ENCODE measurements at regions not wholly inside any gene's neighbourhood (a gene's known extent, or its start where the extent isn't known, plus 50 kb on each side); places are given as distances from the start of the nearest gene placed in this dataset.

DNA sequence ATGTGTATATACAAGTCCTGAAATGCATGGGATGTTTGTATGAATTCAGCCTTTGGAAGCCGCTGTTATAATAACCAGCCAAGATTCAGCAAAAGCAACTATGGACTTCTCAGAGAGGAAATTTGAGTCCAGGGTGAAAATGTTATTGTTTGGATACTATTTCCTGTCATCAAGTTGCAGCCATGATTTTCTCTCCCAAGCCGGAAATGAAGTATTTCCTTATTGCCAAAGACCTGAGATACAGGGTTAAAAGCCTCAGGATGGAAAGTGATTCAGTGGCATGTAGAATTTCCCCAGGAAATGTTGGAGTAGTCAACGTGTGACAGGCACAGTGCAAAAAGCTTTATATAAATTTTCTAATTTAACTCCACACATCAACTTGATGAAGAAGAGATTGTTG lies 133.9 kb downstream of the IRS2 start:
- no peak overlapping the region for H3K27ac ChIP-seq (ENCODE audit: low read depth, low read length)
- Mint-ChIP-seq H3K4me1 (ENCODE audit: low read depth, unreplicated experiment) (peaks cover 2% of the 10 kb centered on the region), H3K27ac (ENCODE audit: unreplicated experiment) (no peak overlapping the region), H3K36me3 (ENCODE audit: low read depth, unreplicated experiment) (no peaks in the 10 kb centered on the region), H3K9me3 (ENCODE audit: unreplicated experiment) (no peaks in the 10 kb centered on the region), H3K4me3 (ENCODE audit: unreplicated experiment) (no peak overlapping the region), H3K27me3 (ENCODE audit: low read depth, unreplicated experiment) (no peaks in the 10 kb centered on the region)
- H3K4me1 ChIP-seq (ENCODE audit: insufficient read depth, low read length): no peaks in the 10 kb centered on the region
- H3K9ac ChIP-seq (ENCODE audit: low read length): no peak overlapping the region
- no peak for TF ChIP-seq EZH2 (IDR thresholded peaks at IDR 0.05; ENCODE audit: insufficient read depth, low read length)
- TF ChIP-seq, protein P1, sequence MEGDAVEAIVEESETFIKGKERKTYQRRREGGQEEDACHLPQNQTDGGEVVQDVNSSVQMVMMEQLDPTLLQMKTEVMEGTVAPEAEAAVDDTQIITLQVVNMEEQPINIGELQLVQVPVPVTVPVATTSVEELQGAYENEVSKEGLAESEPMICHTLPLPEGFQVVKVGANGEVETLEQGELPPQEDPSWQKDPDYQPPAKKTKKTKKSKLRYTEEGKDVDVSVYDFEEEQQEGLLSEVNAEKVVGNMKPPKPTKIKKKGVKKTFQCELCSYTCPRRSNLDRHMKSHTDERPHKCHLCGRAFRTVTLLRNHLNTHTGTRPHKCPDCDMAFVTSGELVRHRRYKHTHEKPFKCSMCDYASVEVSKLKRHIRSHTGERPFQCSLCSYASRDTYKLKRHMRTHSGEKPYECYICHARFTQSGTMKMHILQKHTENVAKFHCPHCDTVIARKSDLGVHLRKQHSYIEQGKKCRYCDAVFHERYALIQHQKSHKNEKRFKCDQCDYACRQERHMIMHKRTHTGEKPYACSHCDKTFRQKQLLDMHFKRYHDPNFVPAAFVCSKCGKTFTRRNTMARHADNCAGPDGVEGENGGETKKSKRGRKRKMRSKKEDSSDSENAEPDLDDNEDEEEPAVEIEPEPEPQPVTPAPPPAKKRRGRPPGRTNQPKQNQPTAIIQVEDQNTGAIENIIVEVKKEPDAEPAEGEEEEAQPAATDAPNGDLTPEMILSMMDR (IDR thresholded peaks at IDR 0.05; ENCODE audit: insufficient read depth, low read depth, low read length): no peak
- H3K36me3 ChIP-seq (ENCODE audit: insufficient read depth, low read length): no peaks in the 10 kb centered on the region
- FAIRE-seq (no peak), DNase-seq (ENCODE audit: low read depth) (no peak)
- H2AFZ ChIP-seq (ENCODE audit: low read depth, low read length): no peak overlapping the region
- no peak overlapping the region for H3K4me2 ChIP-seq (ENCODE audit: low read length)
- no peaks in the 10 kb centered on the region for H3K79me2 ChIP-seq (ENCODE audit: insufficient read depth, low read length)
- H3K4me3 ChIP-seq (ENCODE audit: insufficient read depth, low read depth, low read length): no peak overlapping the region
- H3K27me3 ChIP-seq (ENCODE audit: insufficient read depth, low read length): no peaks in the 10 kb centered on the region
- H3K9me3 ChIP-seq (ENCODE audit: insufficient read depth, low read depth, low read length): no peaks in the 10 kb centered on the region
- H4K20me1 ChIP-seq (ENCODE audit: insufficient read depth, low read length): no peaks in the 10 kb centered on the region

- no peak overlapping the region for H3K4me3 Mint-ChIP-seq (ENCODE audit: unreplicated experiment)
- H3K9me3 Mint-ChIP-seq (ENCODE audit: unreplicated experiment): no peaks in the 10 kb centered on the region
- H4K20me1 ChIP-seq (ENCODE audit: insufficient read depth, low read length): no peaks in the 10 kb centered on the region
Measured at GRCh38 chr13:109651854-109652253, 134.5 kb downstream of the IRS2 start.

DNA sequence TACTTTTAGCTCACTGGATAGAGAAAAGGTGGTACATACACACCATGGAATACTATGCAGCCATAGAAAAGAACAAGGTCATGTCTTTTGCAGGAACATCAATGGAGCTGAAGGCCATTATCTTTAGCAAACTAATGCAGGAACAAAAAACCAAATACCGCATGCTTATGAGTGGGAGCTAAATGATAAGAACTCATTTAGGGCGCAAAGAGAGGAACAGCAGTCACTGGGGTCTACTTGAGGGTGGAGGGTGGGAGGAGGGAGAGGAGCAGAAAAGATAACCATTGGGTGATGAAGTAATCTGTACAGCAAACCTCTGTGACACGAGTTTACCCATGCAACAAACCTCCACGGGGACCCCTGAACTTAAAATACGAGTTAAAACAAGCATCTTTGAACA lies 135.1 kb downstream of the IRS2 start:
- Histone ChIP-seq H3K27me3 (ENCODE audit: insufficient read depth, low read length) (no peaks in the 10 kb centered on the region), H4K20me1 (ENCODE audit: insufficient read depth, low read length) (no peaks in the 10 kb centered on the region), H3K36me3 (ENCODE audit: insufficient read depth, low read length) (no peaks in the 10 kb centered on the region), H3K9me3 (ENCODE audit: insufficient read depth, low read depth, low read length) (no peaks in the 10 kb centered on the region), H3K4me1 (ENCODE audit: insufficient read depth, low read length) (peaks cover 2% of the 10 kb centered on the region), H2AFZ (ENCODE audit: low read depth, low read length) (no peak overlapping the region), H3K4me2 (ENCODE audit: low read length) (no peak overlapping the region), H3K9ac (ENCODE audit: low read length) (no peak overlapping the region), H3K79me2 (ENCODE audit: insufficient read depth, low read length) (no peaks in the 10 kb centered on the region), H3K27ac (ENCODE audit: low read depth, low read length) (no peak overlapping the region), H3K4me3 (ENCODE audit: insufficient read depth, low read depth, low read length) (no peak overlapping the region)
- H3K27me3 Mint-ChIP-seq (ENCODE audit: low read depth, unreplicated experiment): no peaks in the 10 kb centered on the region
- no peaks in the 10 kb centered on the region for H3K36me3 Mint-ChIP-seq (ENCODE audit: low read depth, unreplicated experiment)
- FAIRE-seq: no peak
- no peak overlapping the region for H3K27ac Mint-ChIP-seq (ENCODE audit: unreplicated experiment)
- no peaks in the 10 kb centered on the region for H3K9me3 Mint-ChIP-seq (ENCODE audit: unreplicated experiment)
- H3K4me1 Mint-ChIP-seq (ENCODE audit: low read depth, unreplicated experiment): peaks cover 9% of the 10 kb centered on the region
- no peak for DNase-seq (ENCODE audit: low read depth)
- TF ChIP-seq EZH2 (IDR thresholded peaks at IDR 0.05; ENCODE audit: insufficient read depth, low read length): no peak
- TF ChIP-seq, protein P1 (IDR thresholded peaks at IDR 0.05; ENCODE audit: insufficient read depth, low read depth, low read length): no peak
- H3K4me3 Mint-ChIP-seq (ENCODE audit: unreplicated experiment): no peak overlapping the region

More at GRCh38 chr13:109651854-109652253, 134.5 kb downstream of the IRS2 start:
- no peaks in the 10 kb centered on the region for H3K79me2 ChIP-seq (ENCODE audit: insufficient read depth, low read length)
- peaks cover 9% of the 10 kb centered on the region for H3K4me1 Mint-ChIP-seq (ENCODE audit: low read depth, unreplicated experiment)
- H3K36me3 ChIP-seq (ENCODE audit: insufficient read depth, low read length): no peaks in the 10 kb centered on the region
- DNase-seq (ENCODE audit: low read depth) (no peak), FAIRE-seq (no peak)
- no peak overlapping the region for H3K9ac ChIP-seq (ENCODE audit: low read length)
- no peak overlapping the region for H3K4me3 ChIP-seq (ENCODE audit: insufficient read depth, low read depth, low read length)
- no peaks in the 10 kb centered on the region for H3K27me3 Mint-ChIP-seq (ENCODE audit: low read depth, unreplicated experiment)
- no peak overlapping the region for H3K27ac Mint-ChIP-seq (ENCODE audit: unreplicated experiment)
- peaks cover 2% of the 10 kb centered on the region for H3K4me1 ChIP-seq (ENCODE audit: insufficient read depth, low read length)
- H3K9me3 ChIP-seq (ENCODE audit: insufficient read depth, low read depth, low read length): no peaks in the 10 kb centered on the region
- no peaks in the 10 kb centered on the region for H3K36me3 Mint-ChIP-seq (ENCODE audit: low read depth, unreplicated experiment)
- TF ChIP-seq EZH2 (IDR thresholded peaks at IDR 0.05; ENCODE audit: insufficient read depth, low read length): no peak
- TF ChIP-seq, protein P1 (IDR thresholded peaks at IDR 0.05; ENCODE audit: insufficient read depth, low read depth, low read length): no peak
- H3K27me3 ChIP-seq (ENCODE audit: insufficient read depth, low read length): no peaks in the 10 kb centered on the region
- no peak overlapping the region for H3K27ac ChIP-seq (ENCODE audit: low read depth, low read length)
- no peak overlapping the region for H3K4me2 ChIP-seq (ENCODE audit: low read length)
- H2AFZ ChIP-seq (ENCODE audit: low read depth, low read length): no peak overlapping the region
